ENCODE measurements at regions not wholly inside any gene's neighbourhood (a gene's known extent, or its start where the extent isn't known, plus 50 kb on each side); places are given as distances from the start of the nearest gene placed in this dataset.

DNA sequence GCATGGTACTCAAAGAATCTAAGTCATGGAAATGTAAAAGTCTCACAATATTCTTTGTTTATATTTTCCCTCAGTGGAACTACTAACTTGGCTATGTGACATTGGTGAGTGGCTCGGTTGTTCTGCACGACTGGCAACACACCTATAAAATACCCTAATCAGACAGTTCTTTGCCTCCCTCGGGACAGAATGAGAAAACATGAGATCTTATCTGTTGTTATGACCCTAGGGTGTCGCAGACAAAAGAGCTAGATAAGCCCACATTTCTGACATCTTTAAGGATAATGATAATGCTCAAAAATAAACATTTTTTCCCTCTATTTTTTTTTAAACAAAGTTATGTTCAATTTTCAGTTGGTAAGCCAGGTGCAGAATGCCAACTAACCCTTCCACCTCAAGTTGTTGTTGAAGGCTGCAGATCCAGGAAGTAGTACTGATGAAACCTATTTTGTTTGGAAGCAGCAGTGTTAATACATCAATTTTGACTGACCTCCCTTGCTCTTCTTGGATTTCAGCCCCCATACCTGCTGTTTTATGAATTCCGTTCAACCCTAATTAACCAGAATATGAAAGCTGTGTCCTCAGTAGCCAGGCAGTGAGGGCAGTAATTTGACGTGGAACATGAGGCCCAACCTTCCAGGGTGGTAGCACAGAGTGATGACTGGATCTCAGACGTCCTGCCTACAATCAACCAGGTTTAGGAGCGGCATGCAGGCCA is 108.7 kb upstream of the DUSP10 start:
- no peak overlapping the region for H3K4me3 ChIP-seq (replicated peaks; ENCODE audit: low read depth, low read length)
- no peaks in the 10 kb centered on the region for H3K27me3 ChIP-seq (replicated peaks; ENCODE audit: control insufficient read depth, insufficient read depth, low read length)
- no peak for DNase-seq (ENCODE audit: extremely low read depth, insufficient read length)
- H3K36me3 ChIP-seq (ENCODE audit: control insufficient read depth, insufficient read depth, low read length), result no peaks in the 10 kb centered on the region
- TF ChIP-seq, protein P1, sequence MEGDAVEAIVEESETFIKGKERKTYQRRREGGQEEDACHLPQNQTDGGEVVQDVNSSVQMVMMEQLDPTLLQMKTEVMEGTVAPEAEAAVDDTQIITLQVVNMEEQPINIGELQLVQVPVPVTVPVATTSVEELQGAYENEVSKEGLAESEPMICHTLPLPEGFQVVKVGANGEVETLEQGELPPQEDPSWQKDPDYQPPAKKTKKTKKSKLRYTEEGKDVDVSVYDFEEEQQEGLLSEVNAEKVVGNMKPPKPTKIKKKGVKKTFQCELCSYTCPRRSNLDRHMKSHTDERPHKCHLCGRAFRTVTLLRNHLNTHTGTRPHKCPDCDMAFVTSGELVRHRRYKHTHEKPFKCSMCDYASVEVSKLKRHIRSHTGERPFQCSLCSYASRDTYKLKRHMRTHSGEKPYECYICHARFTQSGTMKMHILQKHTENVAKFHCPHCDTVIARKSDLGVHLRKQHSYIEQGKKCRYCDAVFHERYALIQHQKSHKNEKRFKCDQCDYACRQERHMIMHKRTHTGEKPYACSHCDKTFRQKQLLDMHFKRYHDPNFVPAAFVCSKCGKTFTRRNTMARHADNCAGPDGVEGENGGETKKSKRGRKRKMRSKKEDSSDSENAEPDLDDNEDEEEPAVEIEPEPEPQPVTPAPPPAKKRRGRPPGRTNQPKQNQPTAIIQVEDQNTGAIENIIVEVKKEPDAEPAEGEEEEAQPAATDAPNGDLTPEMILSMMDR (IDR thresholded peaks at IDR 0.05; ENCODE audit: insufficient read depth, low read length, poor library complexity, severe bottlenecking), result no peak

DNA sequence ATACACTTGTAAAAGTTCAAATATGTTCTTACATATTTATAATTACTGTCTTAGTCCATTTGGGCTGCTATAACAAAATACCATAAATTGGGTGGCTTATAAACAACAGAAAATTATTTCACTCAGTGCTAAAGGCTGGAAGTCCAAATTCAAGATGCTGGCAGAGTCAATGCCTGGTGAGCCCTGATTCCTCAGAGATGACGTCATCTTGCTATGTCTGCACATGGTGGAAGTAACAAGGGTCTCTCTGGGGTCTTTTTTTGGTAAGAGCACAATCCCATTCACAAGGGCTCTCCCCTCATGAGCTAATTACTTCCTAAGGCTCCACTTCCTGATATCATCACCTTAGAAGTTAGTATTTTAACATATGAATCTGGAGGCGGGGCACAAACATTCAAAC is 108.0 kb upstream of the DUSP10 start:
- Histone ChIP-seq H3K4me3 (replicated peaks; ENCODE audit: low read depth, low read length) (no peak overlapping the region), H3K36me3 (ENCODE audit: control insufficient read depth, insufficient read depth, low read length) (no peaks in the 10 kb centered on the region), H3K27me3 (replicated peaks; ENCODE audit: control insufficient read depth, insufficient read depth, low read length) (no peaks in the 10 kb centered on the region)
- TF ChIP-seq, protein P1 (IDR thresholded peaks at IDR 0.05; ENCODE audit: insufficient read depth, low read length, poor library complexity, severe bottlenecking), result no peak
- no peak for DNase-seq (ENCODE audit: extremely low read depth, insufficient read length)

DNA sequence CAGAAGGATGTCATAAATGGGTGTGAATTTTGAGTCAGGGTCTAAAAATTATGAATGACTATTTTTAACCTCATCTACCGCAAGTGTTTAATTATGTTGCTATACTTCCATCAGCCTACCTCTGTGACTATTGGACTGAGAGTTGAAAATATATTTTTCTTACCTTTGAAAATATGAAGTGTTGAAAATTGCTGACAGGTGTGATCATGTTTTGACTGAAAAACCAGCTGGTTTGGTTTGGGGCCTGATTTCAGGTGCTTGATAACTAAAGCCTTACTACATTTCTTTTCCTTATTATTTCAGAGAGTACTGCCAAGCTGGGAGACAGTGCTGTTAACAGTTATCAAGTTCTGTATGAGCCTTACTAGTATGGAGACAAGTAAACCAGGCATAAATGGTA is 107.2 kb upstream of the DUSP10 start:
- Histone ChIP-seq H3K36me3 (ENCODE audit: control insufficient read depth, insufficient read depth, low read length) (no peaks in the 10 kb centered on the region), H3K27me3 (replicated peaks; ENCODE audit: control insufficient read depth, insufficient read depth, low read length) (no peaks in the 10 kb centered on the region), H3K4me3 (replicated peaks; ENCODE audit: low read depth, low read length) (no peak overlapping the region)
- no peak for DNase-seq (ENCODE audit: extremely low read depth, insufficient read length)
- TF ChIP-seq, protein P1 (IDR thresholded peaks at IDR 0.05; ENCODE audit: insufficient read depth, low read length, poor library complexity, severe bottlenecking), result no peak

DNA sequence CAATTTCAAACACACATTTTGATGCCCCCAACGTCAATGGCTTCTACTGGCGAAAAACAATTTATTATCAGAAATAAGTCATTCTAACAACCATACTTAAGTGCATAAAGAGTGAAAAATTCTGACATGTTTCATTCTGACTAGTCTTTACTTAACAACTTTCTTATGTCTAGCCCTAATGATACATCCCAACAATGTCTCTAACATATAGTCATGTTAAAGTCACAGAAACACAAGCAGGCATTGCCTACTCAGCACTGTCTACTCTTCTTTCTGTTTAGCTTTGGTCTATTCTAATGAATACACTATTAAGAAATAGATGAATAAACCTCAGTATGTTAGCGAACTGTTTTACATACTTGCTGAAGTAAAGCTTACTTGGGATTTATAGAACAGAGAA is 105.8 kb upstream of the DUSP10 start:
- no peak for DNase-seq (ENCODE audit: extremely low read depth, insufficient read length)
- TF ChIP-seq, protein P1 (IDR thresholded peaks at IDR 0.05; ENCODE audit: insufficient read depth, low read length, poor library complexity, severe bottlenecking), result no peak
- H3K27me3 ChIP-seq (replicated peaks; ENCODE audit: control insufficient read depth, insufficient read depth, low read length), result no peaks in the 10 kb centered on the region
- no peaks in the 10 kb centered on the region for H3K36me3 ChIP-seq (ENCODE audit: control insufficient read depth, insufficient read depth, low read length)
- no peak overlapping the region for H3K4me3 ChIP-seq (replicated peaks; ENCODE audit: low read depth, low read length)

DNA sequence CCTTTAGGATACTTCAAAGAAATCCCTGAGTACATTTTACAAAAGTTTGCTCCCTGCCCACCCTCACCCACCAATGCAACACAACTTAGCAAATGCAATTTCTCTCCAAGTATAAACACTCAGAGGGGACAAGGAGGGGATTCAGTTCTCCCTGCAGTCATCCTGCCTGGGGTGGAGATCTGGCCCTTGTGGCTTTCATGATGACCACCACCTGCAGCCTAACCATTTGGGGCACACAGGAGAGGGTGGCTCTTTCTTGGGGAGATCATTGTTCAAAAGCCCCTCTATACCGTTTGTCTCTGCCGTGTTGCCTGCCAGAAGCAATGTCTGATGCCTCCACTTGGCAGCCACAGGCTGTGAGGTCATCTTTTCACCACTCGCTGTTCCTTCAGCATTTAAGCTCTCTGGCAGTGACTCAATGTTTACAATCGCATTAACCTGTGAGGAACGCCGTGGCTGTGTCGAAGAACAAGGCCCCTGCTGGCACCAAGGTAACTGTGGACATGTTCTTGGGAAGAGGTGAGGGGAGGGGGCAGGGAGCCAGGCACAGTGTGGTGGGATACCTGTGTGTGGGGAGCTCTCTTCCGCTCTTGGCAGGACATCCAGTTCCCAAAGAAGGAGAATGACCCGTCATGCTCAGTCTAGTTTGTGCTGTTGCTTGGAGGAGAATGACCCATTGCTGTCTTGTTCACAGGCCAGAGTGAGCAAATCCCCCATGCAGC is 103.9 kb upstream of the DUSP10 start:
- TF ChIP-seq, protein P1 (IDR thresholded peaks at IDR 0.05; ENCODE audit: insufficient read depth, low read length, poor library complexity, severe bottlenecking), result no peak
- Histone ChIP-seq H3K27me3 (replicated peaks; ENCODE audit: control insufficient read depth, insufficient read depth, low read length) (no peaks in the 10 kb centered on the region), H3K4me3 (replicated peaks; ENCODE audit: low read depth, low read length) (no peak overlapping the region), H3K36me3 (ENCODE audit: control insufficient read depth, insufficient read depth, low read length) (no peaks in the 10 kb centered on the region)
- DNase-seq (ENCODE audit: extremely low read depth, insufficient read length), result no peak

Measured in GM06990 (cell line).